H9 (cell line): ENCODE measurements at regions not wholly inside any gene's neighbourhood (a gene's known extent, or its start where the extent isn't known, plus 50 kb on each side); places are given as distances from the start of the nearest gene placed in this dataset.

Experiments
- DNase-seq: peaks from one replicate; pipeline ENCODE4 v3.0.0-alpha.2; 2017
- H2AFZ ChIP-seq: one replicate; pipeline ENCODE4 v1.6.1; 2013; ENCODE audit warnings: mild to moderate bottlenecking, low read length, control low read depth, moderate library complexity
- H2AK5ac ChIP-seq: 2 replicates; pipeline ENCODE4 v1.6.1; 2013; ENCODE audit warnings: low read length, control low read depth, mixed read lengths; ENCODE audit not compliant: insufficient read length
- H2BK120ac ChIP-seq: one replicate; pipeline ENCODE4 v1.6.1; 2013; ENCODE audit warnings: low read depth, mild to moderate bottlenecking, low read length, control low read depth, inconsistent platforms; ENCODE audit not compliant: poor library complexity, severe bottlenecking
- H2BK12ac ChIP-seq: 2 replicates; pipeline ENCODE4 v1.6.1; 2013; ENCODE audit warnings: low read length, control low read depth, mixed read lengths, low read depth; ENCODE audit not compliant: insufficient read length
- H2BK15ac ChIP-seq: 2 replicates; pipeline ENCODE4 v1.6.1; 2013; ENCODE audit warnings: low read depth, low read length, control low read depth
- H2BK20ac ChIP-seq: one replicate; pipeline ENCODE4 v1.6.1; 2013; ENCODE audit warnings: low read depth, mild to moderate bottlenecking, low read length, control low read depth, inconsistent platforms; ENCODE audit not compliant: poor library complexity, severe bottlenecking
- H2BK5ac ChIP-seq: 2 replicates; pipeline ENCODE4 v1.6.1; 2013; ENCODE audit warnings: low read length, control low read depth, mixed read lengths; ENCODE audit not compliant: insufficient read length
- H3K14ac ChIP-seq: 2 replicates; pipeline ENCODE4 v1.6.1; 2013; ENCODE audit warnings: low read length, control low read depth; ENCODE audit not compliant: insufficient read depth
- H3K18ac ChIP-seq: 2 replicates; pipeline ENCODE4 v1.6.1; 2013; ENCODE audit warnings: low read depth, mild to moderate bottlenecking, mixed read lengths, low read length, control low read depth; ENCODE audit not compliant: insufficient read length
- H3K23ac ChIP-seq: 2 replicates; pipeline ENCODE4 v1.6.1; 2013; ENCODE audit warnings: low read length, control low read depth, mixed read lengths, low read depth; ENCODE audit not compliant: insufficient read length
- H3K23me2 ChIP-seq: 2 replicates; pipeline ENCODE4 v1.6.1; 2013; ENCODE audit warnings: low read depth, mild to moderate bottlenecking, mixed read lengths, low read length, control low read depth; ENCODE audit not compliant: insufficient read length, poor library complexity, severe bottlenecking
- H3K27ac ChIP-seq: 2 replicates; pipeline ENCODE4 v1.5.1; 2013; ENCODE audit warnings: low read length, control low read depth, mixed read lengths, low read depth; ENCODE audit not compliant: insufficient read length
- H3K27me3 ChIP-seq: 2 replicates; pipeline ENCODE4 v1.6.1; 2013; ENCODE audit warnings: low read length, control low read depth, inconsistent platforms; ENCODE audit not compliant: insufficient read depth
- H3K4ac ChIP-seq: 2 replicates; pipeline ENCODE4 v1.6.1; 2013; ENCODE audit warnings: low read depth, mild to moderate bottlenecking, control low read depth, inconsistent platforms, low read length, moderate library complexity
- H3K4me1 ChIP-seq: 2 replicates; pipeline ENCODE4 v1.6.1; 2013; ENCODE audit warnings: low read length, control low read depth, inconsistent platforms; ENCODE audit not compliant: insufficient read depth
- H3K4me2 ChIP-seq: 2 replicates; pipeline ENCODE4 v1.6.1; 2013; ENCODE audit warnings: low read length, control low read depth, mixed read lengths; ENCODE audit not compliant: insufficient read length, insufficient read depth
- H3K56ac ChIP-seq: 2 replicates; pipeline ENCODE4 v1.6.1; 2013; ENCODE audit warnings: low read depth, mild to moderate bottlenecking, mixed read lengths, low read length, control low read depth; ENCODE audit not compliant: insufficient read length
- H3K79me1 ChIP-seq: 2 replicates; pipeline ENCODE4 v1.6.1; 2013; ENCODE audit warnings: low read depth, mild to moderate bottlenecking, moderate library complexity, low read length, control low read depth, inconsistent platforms; ENCODE audit not compliant: insufficient read depth, poor library complexity, severe bottlenecking
- H3K79me2 ChIP-seq: 2 replicates; pipeline ENCODE4 v1.6.1; 2013; ENCODE audit warnings: low read length, control low read depth, inconsistent platforms; ENCODE audit not compliant: insufficient read depth
- H3K9ac ChIP-seq: 2 replicates; pipeline ENCODE4 v1.6.1; 2013; ENCODE audit warnings: low read length, control low read depth, mixed read lengths; ENCODE audit not compliant: insufficient read length; ENCODE audit errors: extremely low read depth
- H3K9me3 ChIP-seq: one replicate; pipeline ENCODE4 v1.6.1; 2013; ENCODE audit warnings: low read depth, low read length, inconsistent platforms; ENCODE audit not compliant: control insufficient read depth
- H3T11ph ChIP-seq: one replicate; pipeline ENCODE4 v1.6.1; 2013; ENCODE audit warnings: mild to moderate bottlenecking, low read length, control low read depth, inconsistent platforms
- H4K20me1 ChIP-seq: one replicate; pipeline ENCODE4 v1.6.1; 2013; ENCODE audit not compliant: control insufficient read depth, insufficient read length, insufficient read depth
- H4K5ac ChIP-seq: 2 replicates; pipeline ENCODE4 v1.6.1; 2013; ENCODE audit warnings: low read depth, mild to moderate bottlenecking, mixed read lengths, low read length, control low read depth; ENCODE audit not compliant: insufficient read length
- H4K8ac ChIP-seq: replicated peaks from 2 replicates; pipeline ENCODE4 v1.6.1; 2013; ENCODE audit warnings: low read length, control low read depth, mixed read lengths, low read depth; ENCODE audit not compliant: insufficient read length
- H4K91ac ChIP-seq: 2 replicates; pipeline ENCODE4 v1.6.1; 2013; ENCODE audit warnings: low read depth, mild to moderate bottlenecking, moderate library complexity, mixed read lengths, low read length, control low read depth; ENCODE audit not compliant: insufficient read length
- H3K27ac Mint-ChIP-seq, 3 experiments: 2 replicates in 2 of 3; 3 replicates in 1 of 3; pipeline ENCODE4 v1.8.0; 2020 to 2021; ENCODE audit warnings: mixed read lengths in 3 of 3, mild to moderate bottlenecking in 1 of 3, moderate library complexity in 1 of 3
- H3K27me3 Mint-ChIP-seq: 2 replicates; pipeline ENCODE4 v1.8.0; 2021; ENCODE audit warnings: low read depth, mild to moderate bottlenecking, moderate library complexity, mixed read lengths
- H3K36me3 Mint-ChIP-seq, 3 experiments: 2 replicates in 2 of 3; 3 replicates in 1 of 3; pipeline ENCODE4 v1.8.0; 2020 to 2021; ENCODE audit warnings: low read depth in 3 of 3, mixed read lengths in 3 of 3; ENCODE audit not compliant: insufficient read depth in 1 of 3
- H3K4me1 Mint-ChIP-seq, 2 experiments: 2 replicates each; pipeline ENCODE4 v1.8.0; 2020; ENCODE audit warnings: mixed read lengths in 2 of 2
- H3K4me3 Mint-ChIP-seq, 2 experiments: 2 replicates in 1 of 2; 3 replicates in 1 of 2; pipeline ENCODE4 v1.8.0; 2020 to 2021; ENCODE audit warnings: mild to moderate bottlenecking in 2 of 2, mixed read lengths in 2 of 2, moderate library complexity in 1 of 2
- H3K9me3 Mint-ChIP-seq, 2 experiments: 2 replicates in 1 of 2; 3 replicates in 1 of 2; pipeline ENCODE4 v1.8.0; 2020; ENCODE audit warnings: mild to moderate bottlenecking in 2 of 2, mixed read lengths in 2 of 2, moderate library complexity in 1 of 2
- CTCF ChIP-seq: fragments of 200-600 bp; sonication (generic); conservative IDR thresholded peaks from 3 replicates; pipeline ENCODE4 v1.8.0; 2021; ENCODE audit warnings: antibody characterized with exemption, mild to moderate bottlenecking
- WGBS: extraction: QIAGEN DNeasy Blood & Tissue Kit; methylation state at CpG from one replicate; pipeline ENCODE4 v1.1.7; 2013; ENCODE audit warnings: missing lambda C conversion rate, low lambda C conversion rate, mixed read lengths; ENCODE audit not compliant: insufficient read length; ENCODE audit errors: extremely low coverage; 5-methylcytosine and 5-hydroxymethylcytosine counted together

GRCh38 chr4:81870275-81870674, 398.6 kb upstream of the RASGEF1B start:
- H3K9me3 Mint-ChIP-seq = peaks cover 0 to 4% of the 10 kb centered on the region in 2 experiments; a peak in 2 of 5 replicates
- H3K27ac ChIP-seq = no peak overlapping the region
- H3K79me1 ChIP-seq = no peaks in the 10 kb centered on the region
- H4K8ac ChIP-seq = no peak overlapping the region
- no peak for TF ChIP-seq CTCF
- no peak for DNase-seq
- H2BK15ac ChIP-seq = no peak overlapping the region
- no peak overlapping the region for H4K91ac ChIP-seq
- H3K27me3 ChIP-seq = no peaks in the 10 kb centered on the region
- no CpG with 5 or more reads among the region's 5 CpGs for WGBS
- H3K4me3 Mint-ChIP-seq = no peak overlapping the region
- H3K56ac ChIP-seq = no peak overlapping the region
- H3K36me3 Mint-ChIP-seq = peaks cover 0 to 4% (median 0%) of the 10 kb centered on the region in 3 experiments; a peak in 2 of 7 replicates
- no peak overlapping the region for H2AFZ ChIP-seq
- H3K4me2 ChIP-seq = no peak overlapping the region
- H3K4me1 Mint-ChIP-seq = peaks cover 6 to 15% of the 10 kb centered on the region in 2 experiments
- no peak overlapping the region for H2BK120ac ChIP-seq
- no peak overlapping the region for H3K27ac Mint-ChIP-seq
- no peak overlapping the region for H3K23ac ChIP-seq
- no peak overlapping the region for H3K4ac ChIP-seq
- H3K23me2 ChIP-seq = no peaks in the 10 kb centered on the region
- no peak overlapping the region for H2BK20ac ChIP-seq
- H3T11ph ChIP-seq = no peak overlapping the region
- H3K18ac ChIP-seq = no peak overlapping the region
- no peak overlapping the region for H3K9ac ChIP-seq
- H3K27me3 Mint-ChIP-seq = no peaks in the 10 kb centered on the region; the same call in 1 of the 2 replicates
- H2BK12ac ChIP-seq = no peak overlapping the region
- H3K79me2 ChIP-seq = no peaks in the 10 kb centered on the region
- H2BK5ac ChIP-seq = no peak overlapping the region
- H3K4me1 ChIP-seq = peaks cover 5% of the 10 kb centered on the region; the same call in 1 of the 2 replicates
- H3K9me3 ChIP-seq = no peaks in the 10 kb centered on the region
- H3K14ac ChIP-seq = no peak overlapping the region
- H2AK5ac ChIP-seq = no peak overlapping the region
- no peaks in the 10 kb centered on the region for H4K20me1 ChIP-seq
- no peak overlapping the region for H4K5ac ChIP-seq
